ENCODE measurements at regions not wholly inside any gene's neighbourhood (a gene's known extent, or its start where the extent isn't known, plus 50 kb on each side); places are given as distances from the start of the nearest gene placed in this dataset.

GRCh38 chr15:95208071-95208470 is 976.7 kb downstream of the MCTP2 start:
- DNase-seq, result no peak

- no peak for DNase-seq
These were observed 977.6 kb downstream of the MCTP2 start for GRCh38 chr15:95208988-95209387.

GRCh38 chr15:95210436-95210981 is 979.1 kb downstream of the MCTP2 start:
- no peak for DNase-seq

- DNase-seq, result no peak
These were observed 983.7 kb downstream of the MCTP2 start for GRCh38 chr15:95215017-95215416.

- DNase-seq, result no peak
These were observed 995.5 kb downstream of the MCTP2 start for GRCh38 chr15:95226835-95227234.

- no peak for DNase-seq
These were observed 995.9 kb downstream of the MCTP2 start for GRCh38 chr15:95227235-95227634.

- DNase-seq, result no peak
These were observed 997.6 kb downstream of the MCTP2 start for GRCh38 chr15:95228856-95229555.

GRCh38 chr15:95235033-95235432 is 1003.7 kb downstream of the MCTP2 start:
- DNase-seq, result no peak

- no peak for DNase-seq
These were observed 1016.0 kb downstream of the MCTP2 start for GRCh38 chr15:95247071-95247984.

- DNase-seq, result no peak
These were observed 1018.2 kb downstream of the MCTP2 start for GRCh38 chr15:95249524-95249923.

GRCh38 chr15:95252404-95252803 is 1021.0 kb downstream of the MCTP2 start:
- no peak for DNase-seq

GRCh38 chr15:95254263-95254662 is 1022.9 kb downstream of the MCTP2 start:
- DNase-seq, result no peak

- DNase-seq, result peak; percentile 23 to 36
These were observed 1028.2 kb downstream of the MCTP2 start for GRCh38 chr15:95259513-95259912.

- DNase-seq, result no peak
These were observed 1028.6 kb downstream of the MCTP2 start for GRCh38 chr15:95259965-95260364.

- DNase-seq, result no peak
These were observed 1029.5 kb downstream of the MCTP2 start for GRCh38 chr15:95260856-95261255.

GRCh38 chr15:95261546-95261945 is 1030.2 kb downstream of the MCTP2 start:
- DNase-seq, result no peak

GRCh38 chr15:95261968-95262367 is 1030.6 kb downstream of the MCTP2 start:
- DNase-seq, result no peak

GRCh38 chr15:95262866-95263564 is 1031.7 kb downstream of the MCTP2 start:
- no peak for DNase-seq

- no peak for DNase-seq
These were observed 1032.4 kb downstream of the MCTP2 start for GRCh38 chr15:95263751-95264150.

GRCh38 chr15:95265419-95265997 is 1034.1 kb downstream of the MCTP2 start:
- DNase-seq, result no peak

- DNase-seq, result no peak
These were observed 1035.2 kb downstream of the MCTP2 start for GRCh38 chr15:95266451-95267061.

- no peak for DNase-seq
These were observed 1036.1 kb downstream of the MCTP2 start for GRCh38 chr15:95267481-95267880.
